CD14-positive monocyte (primary cell): ENCODE measurements at regions not wholly inside any gene's neighbourhood (a gene's known extent, or its start where the extent isn't known, plus 50 kb on each side); places are given as distances from the start of the nearest gene placed in this dataset.

Source experiments
- DNase-seq, 3 donors: peaks; one replicate each; pipeline ENCODE4 v3.0.0-alpha.2; 2011 to 2022
- H2AFZ ChIP-seq: 2 replicates; pipeline ENCODE4 v1.6.0; 2012; ENCODE audit warnings: mild to moderate bottlenecking, low read depth, low read length, inconsistent platforms; ENCODE audit not compliant: insufficient read depth, poor library complexity, severe bottlenecking
- H3K27ac ChIP-seq, 2 donors: 1 replicate in 1 of 2; 2 replicates in 1 of 2; pipeline ENCODE4 v1.5.1; 2012 to 2013; ENCODE audit warnings: low read length in 2 of 2, control low read depth in 1 of 2, inconsistent platforms in 1 of 2, low read depth in 1 of 2, mild to moderate bottlenecking in 1 of 2
- H3K27me3 ChIP-seq, 2 donors: one replicate each; pipeline versions ENCODE4 v1.6.0 to v1.6.1; 2011 to 2013; ENCODE audit warnings: low read length in 2 of 2; ENCODE audit not compliant: control insufficient read depth in 2 of 2, insufficient read depth in 2 of 2
- H3K36me3 ChIP-seq, 2 donors: replicated peaks in 1 of 2; 1 replicate in 1 of 2; 2 replicates in 1 of 2; pipeline versions ENCODE4 v1.5.1 to v1.6.1; 2012 to 2013; ENCODE audit warnings: low read length in 2 of 2, control low read depth in 1 of 2, inconsistent platforms in 1 of 2, mild to moderate bottlenecking in 1 of 2; ENCODE audit not compliant: insufficient read depth in 2 of 2, control insufficient read depth in 1 of 2
- H3K4me1 ChIP-seq, 2 donors: 1 replicate in 1 of 2; 2 replicates in 1 of 2; pipeline versions ENCODE4 v1.5.1 to v1.6.1; 2012 to 2013; ENCODE audit warnings: low read length in 2 of 2, control low read depth in 1 of 2, inconsistent platforms in 1 of 2, mild to moderate bottlenecking in 1 of 2, moderate library complexity in 1 of 2; ENCODE audit not compliant: insufficient read depth in 2 of 2, control insufficient read depth in 1 of 2
- H3K4me2 ChIP-seq: replicated peaks from 2 replicates; pipeline ENCODE3; 2012; ENCODE audit warnings: low read length, moderate library complexity, mild to moderate bottlenecking; ENCODE audit not compliant: poor library complexity, severe bottlenecking; ENCODE audit errors: extremely low read depth
- H3K4me3 ChIP-seq, 3 experiments: fragments of 200-600 bp in 1 of 3; sonication (generic) in 1 of 3; replicated peaks in 1 of 3; 1 replicate in 2 of 3; 2 replicates in 1 of 3; pipeline ENCODE4 v1.5.1; 2011 to 2013; ENCODE audit warnings: low read length in 3 of 3, mild to moderate bottlenecking in 3 of 3, control low read depth in 2 of 3, low read depth in 2 of 3, inconsistent platforms in 1 of 3, moderate library complexity in 1 of 3
- H3K79me2 ChIP-seq: 2 replicates; pipeline ENCODE4 v1.6.0; 2012; ENCODE audit warnings: mild to moderate bottlenecking, control low read depth, inconsistent platforms, low read length, moderate library complexity; ENCODE audit not compliant: insufficient read depth
- H3K9ac ChIP-seq: 2 replicates; pipeline ENCODE4 v1.6.0; 2017; ENCODE audit warnings: low read length, mild to moderate bottlenecking; ENCODE audit not compliant: insufficient read depth, poor library complexity, severe bottlenecking
- H3K9me3 ChIP-seq, 2 donors: replicated peaks in 1 of 2; 1 replicate in 1 of 2; 2 replicates in 1 of 2; pipeline versions ENCODE4 v1.5.1 to v1.6.1; 2012 to 2013; ENCODE audit warnings: low read length in 2 of 2, control low read depth in 1 of 2; ENCODE audit not compliant: control insufficient read depth in 1 of 2, insufficient read depth in 1 of 2
- H4K20me1 ChIP-seq: 2 replicates; pipeline ENCODE4 v1.6.0; 2012; ENCODE audit warnings: mild to moderate bottlenecking, low read length, control low read depth, moderate library complexity; ENCODE audit not compliant: insufficient read depth
- H3K27ac Mint-ChIP-seq, 7 donors: one replicate each; pipeline ENCODE4 v1.8.0; 2020; ENCODE audit warnings: mild to moderate bottlenecking in 7 of 7, mixed read lengths in 7 of 7, moderate library complexity in 6 of 7, inconsistent platforms in 2 of 7
- H3K27me3 Mint-ChIP-seq, 3 donors: one replicate each; pipeline ENCODE4 v1.8.0; 2021 to 2022; ENCODE audit warnings: low read depth in 3 of 3, mild to moderate bottlenecking in 3 of 3, mixed read lengths in 3 of 3, moderate library complexity in 3 of 3, inconsistent platforms in 1 of 3
- H3K36me3 Mint-ChIP-seq, 2 donors: one replicate each; pipeline ENCODE4 v1.8.0; 2020; ENCODE audit warnings: mixed read lengths in 2 of 2, inconsistent platforms in 1 of 2, mild to moderate bottlenecking in 1 of 2
- H3K4me1 Mint-ChIP-seq: one replicate; pipeline ENCODE4 v1.8.0; 2020; ENCODE audit warnings: mild to moderate bottlenecking, mixed read lengths
- H3K4me3 Mint-ChIP-seq, 2 donors: one replicate each; pipeline ENCODE4 v1.8.0; 2020; ENCODE audit warnings: mild to moderate bottlenecking in 2 of 2, mixed read lengths in 2 of 2, moderate library complexity in 1 of 2
- H3K9me3 Mint-ChIP-seq, 7 donors: one replicate each; pipeline ENCODE4 v1.8.0; 2020 to 2022; ENCODE audit warnings: mixed read lengths in 7 of 7, mild to moderate bottlenecking in 6 of 7, moderate library complexity in 6 of 7, inconsistent platforms in 2 of 7
- WGBS: methylation state at CpG from one replicate; pipeline ENCODE4 v1.1.5; 2013; ENCODE audit warnings: missing lambda C conversion rate; ENCODE audit not compliant: insufficient coverage; 5-methylcytosine and 5-hydroxymethylcytosine counted together
- intact Hi-C, 2 donors: fragments of 100-400 bp; cut with micrococcal nuclease; formaldehyde crosslinking; loops; one replicate each; pipeline versions ENCODE4 v1.15.0 to v1.15.1; 2023
- TF ChIP-seq, protein P1 (sequence below): fragments of 200-600 bp; IDR thresholded peaks from one replicate; pipeline ENCODE4 v1.8.0; 2022; ENCODE audit warnings: antibody characterized with exemption, mild to moderate bottlenecking

- intact Hi-C loops = no loop called here
- H3K9me3 Mint-ChIP-seq = peaks cover 0 to 2% (median 1%) of the 10 kb centered on the region in 7 donors
- H3K27me3 Mint-ChIP-seq = peaks cover 0 to 4% (median 0%) of the 10 kb centered on the region in 3 donors
- H3K4me1 ChIP-seq = no peaks in the 10 kb centered on the region
- WGBS = 86% methylated on average over 3 of the region's 6 CpGs
- no peaks in the 10 kb centered on the region for H4K20me1 ChIP-seq
- no peak overlapping the region for H3K4me3 Mint-ChIP-seq
- H3K9me3 ChIP-seq = no peaks in the 10 kb centered on the region
- H3K4me3 ChIP-seq = no peak overlapping the region
- H3K4me2 ChIP-seq = no peak overlapping the region
- H3K27ac ChIP-seq = no peak overlapping the region
- H2AFZ ChIP-seq = no peak overlapping the region
- no peak overlapping the region for H3K9ac ChIP-seq
- H3K36me3 Mint-ChIP-seq = no peaks in the 10 kb centered on the region
- no peak for DNase-seq
- no peaks in the 10 kb centered on the region for H3K36me3 ChIP-seq
- no peaks in the 10 kb centered on the region for H3K79me2 ChIP-seq
- H3K4me1 Mint-ChIP-seq = no peaks in the 10 kb centered on the region
- TF ChIP-seq, protein P1, sequence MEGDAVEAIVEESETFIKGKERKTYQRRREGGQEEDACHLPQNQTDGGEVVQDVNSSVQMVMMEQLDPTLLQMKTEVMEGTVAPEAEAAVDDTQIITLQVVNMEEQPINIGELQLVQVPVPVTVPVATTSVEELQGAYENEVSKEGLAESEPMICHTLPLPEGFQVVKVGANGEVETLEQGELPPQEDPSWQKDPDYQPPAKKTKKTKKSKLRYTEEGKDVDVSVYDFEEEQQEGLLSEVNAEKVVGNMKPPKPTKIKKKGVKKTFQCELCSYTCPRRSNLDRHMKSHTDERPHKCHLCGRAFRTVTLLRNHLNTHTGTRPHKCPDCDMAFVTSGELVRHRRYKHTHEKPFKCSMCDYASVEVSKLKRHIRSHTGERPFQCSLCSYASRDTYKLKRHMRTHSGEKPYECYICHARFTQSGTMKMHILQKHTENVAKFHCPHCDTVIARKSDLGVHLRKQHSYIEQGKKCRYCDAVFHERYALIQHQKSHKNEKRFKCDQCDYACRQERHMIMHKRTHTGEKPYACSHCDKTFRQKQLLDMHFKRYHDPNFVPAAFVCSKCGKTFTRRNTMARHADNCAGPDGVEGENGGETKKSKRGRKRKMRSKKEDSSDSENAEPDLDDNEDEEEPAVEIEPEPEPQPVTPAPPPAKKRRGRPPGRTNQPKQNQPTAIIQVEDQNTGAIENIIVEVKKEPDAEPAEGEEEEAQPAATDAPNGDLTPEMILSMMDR = no peak
- H3K27me3 ChIP-seq = no peaks in the 10 kb centered on the region
- no peak overlapping the region for H3K27ac Mint-ChIP-seq
Measured at GRCh38 chr18:25467226-25467987, 115.4 kb upstream of the ZNF521 start.

- no peak overlapping the region for H3K4me3 ChIP-seq
- H2AFZ ChIP-seq = no peak overlapping the region
- H3K27ac Mint-ChIP-seq = no peak overlapping the region
- no peaks in the 10 kb centered on the region for H3K9me3 ChIP-seq
- no peak overlapping the region for H3K4me2 ChIP-seq
- intact Hi-C loops = no loop called here
- H4K20me1 ChIP-seq = no peaks in the 10 kb centered on the region
- H3K9ac ChIP-seq = no peak overlapping the region
- H3K4me1 Mint-ChIP-seq = no peaks in the 10 kb centered on the region
- H3K4me3 Mint-ChIP-seq = no peak overlapping the region
- no peaks in the 10 kb centered on the region for H3K4me1 ChIP-seq
- no peaks in the 10 kb centered on the region for H3K79me2 ChIP-seq
- TF ChIP-seq, protein P1 = no peak
- H3K9me3 Mint-ChIP-seq = peaks cover 0 to 4% (median 0%) of the 10 kb centered on the region in 7 donors
- H3K27me3 ChIP-seq = no peaks in the 10 kb centered on the region
- no peaks in the 10 kb centered on the region for H3K36me3 ChIP-seq
- H3K27ac ChIP-seq = no peak overlapping the region
- DNase-seq = no peak
- H3K27me3 Mint-ChIP-seq = peaks cover 0 to 4% (median 0%) of the 10 kb centered on the region in 3 donors
- WGBS = 99% methylated on average over 11 of the region's 15 CpGs
- no peaks in the 10 kb centered on the region for H3K36me3 Mint-ChIP-seq
Measured at GRCh38 chr18:25465152-25465732, 113.3 kb upstream of the ZNF521 start.
